Endometrium (tissue), 2 donors: ENCODE measurements at regions not wholly inside any gene's neighbourhood (a gene's known extent, or its start where the extent isn't known, plus 50 kb on each side); places are given as distances from the start of the nearest gene placed in this dataset.

ENCODE experiments used
- FAIRE-seq: peaks from 2 replicates; lab custom pipeline; 2012; peaks lifted over from hg19 to GRCh38; lab: Jason Lieb, UNC
- donor health status: control.
- donor health status: control.

GRCh38 chr10:107589081-107589480 is 424.6 kb upstream of the SORCS1 start:
- no peak for FAIRE-seq

DNA sequence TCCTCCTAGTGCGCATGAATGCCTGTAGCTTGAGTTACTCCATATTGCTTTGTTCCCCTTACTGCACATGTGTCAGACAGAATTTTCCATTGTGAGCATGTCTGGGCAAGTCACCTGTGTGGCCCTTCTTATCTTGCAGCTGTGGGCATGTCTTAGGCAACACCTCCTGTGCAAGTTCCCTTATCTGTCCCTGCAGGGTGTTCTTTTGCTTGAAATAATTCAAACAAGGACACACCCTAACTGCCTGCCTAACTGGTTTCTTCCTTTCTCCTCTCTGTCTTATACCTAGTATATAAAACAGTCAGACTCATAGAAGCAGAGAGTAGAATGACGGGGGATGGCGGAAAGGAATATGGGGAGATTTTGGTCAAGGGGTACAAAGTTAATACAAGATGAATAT is 421.1 kb upstream of the SORCS1 start:
- FAIRE-seq: no peak

DNA sequence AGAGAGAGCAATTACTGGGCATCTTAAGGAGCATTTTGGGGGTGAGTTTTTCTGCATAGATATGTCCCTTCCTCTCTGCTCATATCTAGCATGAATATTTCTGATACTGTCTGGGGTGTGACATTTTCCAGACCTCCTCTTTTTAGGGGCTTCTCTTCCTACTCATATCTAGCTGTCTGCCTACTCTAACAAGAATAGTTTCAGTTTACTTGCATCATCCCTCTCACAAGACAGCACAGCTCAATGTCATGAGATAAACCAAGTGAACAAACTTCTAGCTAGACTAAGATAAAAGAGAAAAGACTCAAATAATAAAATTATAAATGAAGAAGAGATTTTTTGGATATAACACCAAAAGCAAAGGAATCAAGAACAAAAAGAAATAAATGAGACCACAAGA is 419.5 kb upstream of the SORCS1 start:
- no peak for FAIRE-seq

- FAIRE-seq: no peak
Measured at GRCh38 chr10:107579970-107580369, 415.5 kb upstream of the SORCS1 start.

GRCh38 chr10:107577221-107577620 is 412.7 kb upstream of the SORCS1 start:
- FAIRE-seq: no peak

- FAIRE-seq: no peak
Measured at GRCh38 chr10:107576746-107577145, 412.2 kb upstream of the SORCS1 start.

- no peak for FAIRE-seq
Measured at GRCh38 chr10:107565014-107565413, 400.5 kb upstream of the SORCS1 start.

DNA sequence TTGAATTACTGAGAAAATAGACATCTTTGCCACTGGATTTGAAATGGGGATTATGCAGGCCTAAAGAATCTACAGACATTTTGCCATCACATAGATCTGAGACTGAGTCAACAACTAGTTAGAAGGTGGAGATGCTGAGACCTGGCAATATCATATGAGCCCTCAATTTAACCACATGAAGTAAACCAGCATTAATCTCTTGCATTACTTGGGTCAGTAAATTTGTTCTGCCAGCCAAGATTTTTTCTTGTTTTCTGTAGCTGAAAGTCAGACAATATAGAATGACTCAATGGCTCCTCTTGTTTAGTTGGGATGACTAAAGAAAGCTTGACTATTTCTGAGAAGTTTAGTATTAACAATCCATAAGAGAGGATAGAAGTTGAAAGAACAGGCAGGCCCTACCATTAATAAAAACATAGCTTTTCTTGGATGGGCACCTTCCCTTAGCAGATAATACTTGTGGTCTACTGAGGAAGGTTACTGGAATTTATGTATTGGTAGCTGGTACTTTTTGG is 396.7 kb upstream of the SORCS1 start:
- FAIRE-seq: no peak

DNA sequence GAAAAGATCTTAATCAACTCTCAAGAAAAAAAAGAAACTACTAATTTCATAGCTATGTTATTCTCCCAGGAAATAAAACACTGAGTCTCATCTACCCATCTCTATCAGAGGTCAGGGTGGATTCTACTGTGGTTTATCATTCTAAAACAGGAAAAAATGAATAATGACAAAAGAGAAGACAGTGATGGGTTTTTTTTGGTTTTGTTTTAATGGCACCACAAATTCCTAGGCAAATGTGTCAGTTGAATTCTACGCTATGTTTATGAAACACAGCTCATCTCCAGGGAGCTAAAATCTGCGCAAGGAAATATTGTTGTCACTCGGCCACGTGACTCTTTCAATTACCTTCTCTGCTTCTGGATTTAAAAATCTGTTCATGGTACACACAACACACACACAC is 393.4 kb upstream of the SORCS1 start:
- no peak for FAIRE-seq

DNA sequence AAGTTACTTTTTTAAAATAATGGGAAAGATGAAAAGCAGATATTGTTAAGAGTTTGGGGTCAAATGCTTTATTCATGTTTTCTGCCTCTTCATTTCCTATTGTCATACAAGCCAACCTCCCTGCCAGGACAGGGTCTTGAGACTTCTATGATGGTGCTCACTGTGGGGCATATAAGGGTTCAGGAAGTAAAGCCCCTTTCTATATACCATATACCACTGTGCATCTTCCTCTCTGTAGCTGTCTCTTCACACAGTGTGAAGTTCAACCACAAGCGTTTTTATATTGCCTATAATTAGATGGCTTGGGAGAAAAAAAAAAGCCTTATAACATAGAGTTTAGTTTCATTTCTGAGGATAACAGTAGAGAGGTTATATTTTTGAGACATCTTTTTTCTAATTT is 389.8 kb upstream of the SORCS1 start:
- no peak for FAIRE-seq

DNA sequence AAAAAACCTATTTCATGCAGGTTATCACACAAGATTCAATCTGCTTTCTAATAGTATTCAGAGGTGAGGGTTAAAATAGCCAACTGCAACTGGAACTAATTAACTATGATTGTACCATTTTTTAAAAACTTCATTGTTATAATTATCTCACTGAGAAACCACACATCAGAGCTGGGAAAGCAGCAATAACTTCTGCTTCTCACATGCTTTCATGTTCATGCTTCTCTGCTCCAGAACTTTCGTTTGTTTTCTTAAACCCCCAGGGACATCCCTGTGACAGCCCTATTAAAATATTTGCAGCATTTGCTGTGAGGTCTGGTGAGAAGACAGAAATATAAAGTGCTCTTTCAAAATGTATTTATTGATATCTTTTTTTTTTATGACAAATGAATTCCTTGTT is 389.0 kb upstream of the SORCS1 start:
- peak; percentile 76 for FAIRE-seq

DNA sequence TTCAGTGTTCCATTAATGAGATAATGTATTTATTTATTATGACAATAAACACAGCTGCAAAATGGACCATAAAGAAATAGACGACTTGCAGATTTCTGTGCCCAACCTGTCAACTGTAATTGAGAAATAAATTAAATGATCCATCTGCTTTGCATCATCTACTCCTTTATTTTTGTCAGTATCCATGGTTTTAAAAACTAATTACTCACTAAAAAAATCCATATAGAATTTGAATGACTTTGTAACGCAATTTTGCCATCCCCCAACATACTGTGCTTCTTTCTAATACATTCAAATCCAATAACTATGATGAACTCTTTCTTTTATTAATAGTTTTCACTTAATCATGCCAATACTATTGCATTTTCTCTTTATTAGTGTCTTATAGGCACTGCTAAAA is 388.5 kb upstream of the SORCS1 start:
- FAIRE-seq: no peak

GRCh38 chr10:107548301-107548700 is 383.8 kb upstream of the SORCS1 start:
- no peak for FAIRE-seq

GRCh38 chr10:107546986-107547385 is 382.5 kb upstream of the SORCS1 start:
- FAIRE-seq: no peak

DNA sequence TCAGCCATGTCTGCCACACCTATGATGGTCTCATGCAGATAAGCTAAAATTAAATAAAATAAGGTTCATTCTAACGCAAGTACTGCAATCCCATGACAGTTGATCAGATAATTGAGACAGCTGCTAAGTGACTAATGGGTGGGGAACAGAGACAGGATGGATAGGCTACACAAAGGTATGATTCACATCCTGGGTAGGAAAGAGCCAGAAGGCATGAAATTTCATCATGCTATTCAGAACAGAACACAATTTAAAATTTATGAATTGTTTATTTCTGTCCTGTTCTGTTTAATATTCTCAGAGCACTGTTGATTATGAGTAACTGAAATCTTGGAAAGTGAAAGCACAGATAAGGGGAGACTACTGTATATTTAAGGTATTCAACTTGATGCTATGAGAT is 381.8 kb upstream of the SORCS1 start:
- no peak for FAIRE-seq

- FAIRE-seq: no peak
Measured at GRCh38 chr10:107545717-107546116, 381.2 kb upstream of the SORCS1 start.

- FAIRE-seq: no peak
Measured at GRCh38 chr10:107544706-107545520, 380.4 kb upstream of the SORCS1 start.

DNA sequence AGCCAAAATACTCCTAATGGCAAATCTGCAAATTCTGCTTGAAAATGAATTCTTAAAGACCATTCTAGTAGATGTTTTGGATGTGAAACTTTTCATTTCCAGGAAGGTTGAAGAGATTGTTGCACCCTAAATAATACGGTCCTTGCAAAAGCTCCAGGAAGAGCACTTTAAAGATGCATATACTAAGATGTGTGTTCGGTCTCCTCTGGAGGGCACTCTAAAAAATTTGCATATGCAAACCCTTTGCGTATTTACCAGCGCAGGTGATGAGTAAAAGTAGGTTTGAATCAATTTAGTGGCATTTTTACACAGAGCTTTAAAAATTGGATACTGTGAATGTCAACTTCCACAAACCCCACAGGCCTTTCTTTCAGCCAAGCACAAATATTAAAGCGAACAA is 378.1 kb upstream of the SORCS1 start:
- no peak for FAIRE-seq

GRCh38 chr10:107542016-107542415 is 377.5 kb upstream of the SORCS1 start:
- no peak for FAIRE-seq

DNA sequence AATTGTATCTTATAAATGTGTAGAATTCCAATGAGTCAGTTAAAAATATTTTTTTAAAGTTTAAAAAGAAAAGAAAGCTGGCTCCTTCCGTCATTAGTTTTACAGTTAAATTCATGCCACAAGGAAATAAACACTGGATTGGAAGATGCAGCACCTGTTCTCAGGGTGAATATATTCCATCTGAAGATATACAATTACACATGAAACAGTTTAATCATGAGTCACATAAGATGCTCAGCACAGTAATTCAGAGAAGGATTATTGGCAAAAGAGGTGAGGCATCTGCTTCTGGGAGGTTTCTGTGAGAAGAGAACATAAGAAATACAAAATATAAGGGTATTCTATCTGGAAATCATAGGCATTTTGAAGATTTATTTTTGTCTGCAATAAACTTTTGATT is 376.5 kb upstream of the SORCS1 start:
- no peak for FAIRE-seq

DNA sequence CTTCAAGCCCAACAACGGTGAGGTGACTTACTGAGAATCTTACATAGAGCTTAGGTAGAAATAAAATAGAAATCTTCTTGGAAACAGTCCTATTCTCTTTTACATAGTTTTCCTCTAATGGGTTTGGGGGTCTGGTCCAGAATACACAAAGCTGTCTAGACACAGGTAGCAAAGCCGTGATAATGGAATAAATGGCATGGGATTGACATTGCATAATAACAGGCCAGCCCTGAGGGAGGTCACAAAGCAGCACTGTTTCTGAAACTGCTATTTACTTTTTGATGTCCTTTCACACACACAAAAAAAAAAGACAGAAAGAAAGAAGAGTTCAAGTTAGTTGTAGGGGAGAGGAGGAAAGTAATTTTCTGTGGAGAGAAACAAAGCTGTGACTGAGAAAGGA is 364.8 kb upstream of the SORCS1 start:
- no peak for FAIRE-seq

DNA sequence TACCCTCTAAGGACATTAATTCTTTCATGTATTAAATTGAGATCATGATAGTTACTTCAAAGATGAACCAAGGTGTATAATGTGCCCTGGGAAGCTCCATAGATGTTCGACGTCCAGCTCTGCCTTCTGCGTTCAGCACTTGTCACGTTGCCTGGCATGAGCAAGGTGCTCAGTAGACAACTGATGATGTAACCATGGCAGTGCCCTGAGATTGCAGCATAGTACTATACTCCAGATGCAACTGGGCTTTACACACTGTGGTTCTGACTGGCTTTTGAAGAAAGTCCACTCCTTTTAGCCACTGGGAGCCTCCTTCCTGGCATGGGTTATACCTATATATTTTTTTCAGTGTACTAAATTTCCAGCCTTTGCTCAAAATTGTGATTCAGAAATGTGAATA is 355.8 kb upstream of the SORCS1 start:
- no peak for FAIRE-seq

DNA sequence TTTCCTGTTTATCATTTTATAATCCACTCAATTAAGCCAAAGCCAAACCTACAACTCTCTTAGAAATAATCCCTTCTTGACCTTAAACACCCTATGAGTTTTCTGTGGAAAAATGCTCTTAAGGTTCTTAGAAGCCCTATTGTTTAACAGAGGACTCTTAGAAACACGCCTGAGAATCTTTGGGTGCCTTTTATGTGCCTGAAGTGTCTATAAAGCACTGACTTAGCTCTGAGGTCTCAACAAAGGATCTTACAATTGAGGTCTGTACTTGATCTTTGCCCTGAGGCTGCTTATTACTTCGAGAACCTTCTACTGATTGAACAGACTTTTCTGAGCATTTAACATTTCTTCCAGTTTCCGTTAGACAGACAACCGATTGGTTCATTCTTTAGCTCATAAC is 353.3 kb upstream of the SORCS1 start:
- no peak for FAIRE-seq

GRCh38 chr10:107516349-107516748 is 351.8 kb upstream of the SORCS1 start:
- FAIRE-seq: no peak
